Endothelial cell of umbilical vein (primary cell): ENCODE measurements at regions not wholly inside any gene's neighbourhood (a gene's known extent, or its start where the extent isn't known, plus 50 kb on each side); places are given as distances from the start of the nearest gene placed in this dataset.
"Not testable (repeated sequence)": the region's sequence is repeated elsewhere in the genome, so short reads cannot be mapped to it uniquely, and the experiment has no call there.

Experiments
- BruUV-seq: library from RNA; stranded (reverse); fragments of 400-500 nt; replicated peaks from 2 replicates; lab custom pipeline; 2021; lab: Mats Ljungman, UMichigan
- CTCF ChIA-PET: fragments of 300-600, 350-600 bp; sonication (Branson Sonifier 250); formaldehyde crosslinking; loops from one replicate; lab custom pipeline; 2021; ENCODE audit warnings: antibody characterized with exemption, inconsistent platforms; lab: Charles Lee
- POLR2A ChIA-PET: fragments of 300-600, 350-600 bp; sonication (Branson Sonifier 250); formaldehyde crosslinking; loops from one replicate; lab custom pipeline; 2021; ENCODE audit warnings: antibody characterized with exemption, inconsistent platforms; lab: Charles Lee
- DNase-seq: peaks from one replicate; pipeline ENCODE4 v3.0.0-alpha.2; 2011; ENCODE audit warnings: low read depth, low spot score
- FAIRE-seq: peaks from 2 replicates; lab custom pipeline; 2011; peaks lifted over from hg19 to GRCh38; lab: Jason Lieb, UNC
- H2AFZ ChIP-seq: 2 replicates; pipeline ENCODE4 v1.6.0; 2012; ENCODE audit warnings: low read depth, low read length, control low read depth, inconsistent platforms
- H3K27ac ChIP-seq: 2 replicates; pipeline ENCODE4 v1.5.1; 2011; ENCODE audit warnings: low read depth, mild to moderate bottlenecking, control low read depth, low read length, moderate library complexity; ENCODE audit not compliant: insufficient read depth
- H3K27me3 ChIP-seq, 2 experiments: 2 replicates each; pipeline versions ENCODE4 v1.6.0 to v1.6.1; 2011; ENCODE audit warnings: low read length in 2 of 2, mixed read lengths in 1 of 2; ENCODE audit not compliant: control insufficient read depth in 2 of 2, insufficient read depth in 2 of 2
- H3K36me3 ChIP-seq, 2 experiments: 2 replicates in 1 of 2; 3 replicates in 1 of 2; pipeline ENCODE4 v1.5.1; 2011; ENCODE audit warnings: low read length in 2 of 2, mild to moderate bottlenecking in 1 of 2, moderate library complexity in 1 of 2; ENCODE audit not compliant: control insufficient read depth in 2 of 2, insufficient read depth in 2 of 2; ENCODE audit errors: extremely low read depth in 1 of 2
- H3K4me1 ChIP-seq: 3 replicates; pipeline ENCODE4 v1.5.1; 2011; ENCODE audit warnings: mild to moderate bottlenecking, low read length; ENCODE audit not compliant: control insufficient read depth, insufficient read depth; ENCODE audit errors: extremely low read depth
- H3K4me2 ChIP-seq: 2 replicates; pipeline ENCODE4 v1.6.1; 2011; ENCODE audit warnings: low read length, control low read depth, mixed read lengths; ENCODE audit not compliant: insufficient read depth
- H3K4me3 ChIP-seq, 3 experiments: fragments of 200-600 bp in 1 of 3; sonication (generic), shearing (Covaris generic) in 1 of 3; replicated peaks in 1 of 3; 2 replicates each; pipeline ENCODE4 v1.5.1; 2011 to 2016; ENCODE audit warnings: control low read depth in 3 of 3, low read length in 3 of 3, mild to moderate bottlenecking in 2 of 3, inconsistent platforms in 1 of 3, low read depth in 1 of 3, moderate library complexity in 1 of 3; ENCODE audit not compliant: insufficient read depth in 1 of 3
- H3K79me2 ChIP-seq: 2 replicates; pipeline ENCODE4 v1.6.0; 2012; ENCODE audit warnings: low read length, inconsistent platforms; ENCODE audit not compliant: control insufficient read depth, insufficient read depth
- H3K9ac ChIP-seq: replicated peaks from 2 replicates; pipeline ENCODE3; 2011; ENCODE audit warnings: low read length, control low read depth; ENCODE audit not compliant: insufficient read depth; ENCODE audit errors: extremely low read depth
- H3K9me1 ChIP-seq: replicated peaks from 3 replicates; pipeline ENCODE4 v1.6.0; 2011; ENCODE audit warnings: mild to moderate bottlenecking, low read length; ENCODE audit not compliant: control insufficient read depth, insufficient read depth; ENCODE audit errors: extremely low read depth
- H3K9me3 ChIP-seq: replicated peaks from 2 replicates; pipeline ENCODE4 v1.5.1; 2012; ENCODE audit warnings: low read length, inconsistent platforms; ENCODE audit not compliant: control insufficient read depth, insufficient read depth
- H4K20me1 ChIP-seq: replicated peaks from 2 replicates; pipeline ENCODE3; 2011; ENCODE audit warnings: mild to moderate bottlenecking, low read length; ENCODE audit not compliant: control insufficient read depth, insufficient read depth; ENCODE audit errors: extremely low read depth
- EZH2 ChIP-seq: IDR thresholded peaks from 2 replicates; pipeline ENCODE4 v1.6.1; 2012; ENCODE audit warnings: borderline replicate concordance, low read depth, mild to moderate bottlenecking, moderate library complexity, low read length, inconsistent platforms; ENCODE audit not compliant: severe bottlenecking
- FOS ChIP-seq: IDR thresholded peaks from 2 replicates; pipeline ENCODE4 v1.6.1; 2011; ENCODE audit warnings: mild to moderate bottlenecking, low read length, moderate library complexity, borderline replicate concordance; ENCODE audit not compliant: insufficient read depth
- GATA2 ChIP-seq: IDR thresholded peaks from 2 replicates; pipeline ENCODE4 v1.7.0; 2011; ENCODE audit warnings: low read depth, mild to moderate bottlenecking, moderate library complexity, mixed read lengths, low read length; ENCODE audit not compliant: insufficient read length, insufficient read depth
- JUN ChIP-seq: IDR thresholded peaks from 2 replicates; pipeline ENCODE4 v1.6.1; 2011; ENCODE audit warnings: borderline replicate concordance, low read depth; ENCODE audit not compliant: insufficient read length, insufficient read depth
- MYC ChIP-seq: IDR thresholded peaks from one replicate; pipeline ENCODE4 v1.6.1; 2011; ENCODE audit warnings: mild to moderate bottlenecking, low read depth, low read length
- POLR2A ChIP-seq: IDR thresholded peaks from 2 replicates; pipeline ENCODE4 v1.6.1; 2012; ENCODE audit warnings: low read depth, mild to moderate bottlenecking, control low read depth, low read length
- POLR2AphosphoS5 ChIP-seq: IDR thresholded peaks from 2 replicates; pipeline ENCODE4 v1.6.1; 2012; ENCODE audit warnings: low read depth, mild to moderate bottlenecking, control low read depth, low read length, moderate library complexity; ENCODE audit not compliant: insufficient read depth
- dilution Hi-C: fragments of 300-500 bp; cut with MboI; formaldehyde crosslinking; loops from one replicate; pipeline ENCODE4 v1.15.0; 2019; ENCODE audit warnings: low sequenced_read_pairs; ENCODE audit not compliant: extremely low pct_ligation_motif_present
- intact Hi-C: fragments of 100-400 bp; cut with micrococcal nuclease; formaldehyde crosslinking; loops from one replicate; pipeline ENCODE4 v1.10.0; 2022
- TF ChIP-seq, protein P1 (sequence below), 2 donors: IDR thresholded peaks; 1 replicate in 1 of 2; 2 replicates in 1 of 2; pipeline ENCODE4 v1.5.1; 2011; ENCODE audit warnings: low read length in 2 of 2, mild to moderate bottlenecking in 2 of 2, moderate library complexity in 2 of 2, control low read depth in 1 of 2, inconsistent platforms in 1 of 2, low read depth in 1 of 2; ENCODE audit not compliant: insufficient read depth in 1 of 2; ENCODE audit errors: extremely low read depth in 1 of 2
- TF ChIP-seq, protein P2 (sequence below): IDR thresholded peaks from 2 replicates; pipeline ENCODE4 v1.6.1; 2011; ENCODE audit not compliant: insufficient read depth, insufficient read length

GRCh38 chr2:41207578-41207977 is 755.7 kb upstream of the SLC8A1 start:
- intact Hi-C loops, result no loop called here
- H3K36me3 ChIP-seq, result no peaks in the 10 kb centered on the region
- H3K27ac ChIP-seq, result no peak overlapping the region
- no peaks in the 10 kb centered on the region for H3K27me3 ChIP-seq
- no peak for TF ChIP-seq JUN
- TF ChIP-seq, protein P1, sequence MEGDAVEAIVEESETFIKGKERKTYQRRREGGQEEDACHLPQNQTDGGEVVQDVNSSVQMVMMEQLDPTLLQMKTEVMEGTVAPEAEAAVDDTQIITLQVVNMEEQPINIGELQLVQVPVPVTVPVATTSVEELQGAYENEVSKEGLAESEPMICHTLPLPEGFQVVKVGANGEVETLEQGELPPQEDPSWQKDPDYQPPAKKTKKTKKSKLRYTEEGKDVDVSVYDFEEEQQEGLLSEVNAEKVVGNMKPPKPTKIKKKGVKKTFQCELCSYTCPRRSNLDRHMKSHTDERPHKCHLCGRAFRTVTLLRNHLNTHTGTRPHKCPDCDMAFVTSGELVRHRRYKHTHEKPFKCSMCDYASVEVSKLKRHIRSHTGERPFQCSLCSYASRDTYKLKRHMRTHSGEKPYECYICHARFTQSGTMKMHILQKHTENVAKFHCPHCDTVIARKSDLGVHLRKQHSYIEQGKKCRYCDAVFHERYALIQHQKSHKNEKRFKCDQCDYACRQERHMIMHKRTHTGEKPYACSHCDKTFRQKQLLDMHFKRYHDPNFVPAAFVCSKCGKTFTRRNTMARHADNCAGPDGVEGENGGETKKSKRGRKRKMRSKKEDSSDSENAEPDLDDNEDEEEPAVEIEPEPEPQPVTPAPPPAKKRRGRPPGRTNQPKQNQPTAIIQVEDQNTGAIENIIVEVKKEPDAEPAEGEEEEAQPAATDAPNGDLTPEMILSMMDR (IDR thresholded peaks at IDR 0.05; ENCODE audit: extremely low read depth in 1 of 2, insufficient read depth in 1 of 2, low read depth in 1 of 2, low read length in 2 of 2), result no peak
- TF ChIP-seq MYC, result no peak
- no peak for TF ChIP-seq GATA2
- no peak for TF ChIP-seq POLR2AphosphoS5
- no peak for TF ChIP-seq FOS
- TF ChIP-seq EZH2, result no peak
- TF ChIP-seq, protein P2, sequence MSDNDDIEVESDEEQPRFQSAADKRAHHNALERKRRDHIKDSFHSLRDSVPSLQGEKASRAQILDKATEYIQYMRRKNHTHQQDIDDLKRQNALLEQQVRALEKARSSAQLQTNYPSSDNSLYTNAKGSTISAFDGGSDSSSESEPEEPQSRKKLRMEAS, result no peak
- TF ChIP-seq POLR2A, result no peak
- H2AFZ ChIP-seq, result no peak overlapping the region
- no peaks in the 10 kb centered on the region for H4K20me1 ChIP-seq
- no peak overlapping the region for H3K4me3 ChIP-seq
- H3K4me2 ChIP-seq, result no peak overlapping the region
- FAIRE-seq (no peak), DNase-seq (no peak)
- ChIA-PET CTCF (no interaction called here), POLR2A (no interaction called here)
- no TSS peak for BruUV-seq
- no peaks in the 10 kb centered on the region for H3K79me2 ChIP-seq
- H3K4me1 ChIP-seq, result no peaks in the 10 kb centered on the region
- H3K9ac ChIP-seq, result no peak overlapping the region
- no peaks in the 10 kb centered on the region for H3K9me3 ChIP-seq
- dilution Hi-C loops, result no loop called here
- H3K9me1 ChIP-seq, result no peaks in the 10 kb centered on the region

DNA sequence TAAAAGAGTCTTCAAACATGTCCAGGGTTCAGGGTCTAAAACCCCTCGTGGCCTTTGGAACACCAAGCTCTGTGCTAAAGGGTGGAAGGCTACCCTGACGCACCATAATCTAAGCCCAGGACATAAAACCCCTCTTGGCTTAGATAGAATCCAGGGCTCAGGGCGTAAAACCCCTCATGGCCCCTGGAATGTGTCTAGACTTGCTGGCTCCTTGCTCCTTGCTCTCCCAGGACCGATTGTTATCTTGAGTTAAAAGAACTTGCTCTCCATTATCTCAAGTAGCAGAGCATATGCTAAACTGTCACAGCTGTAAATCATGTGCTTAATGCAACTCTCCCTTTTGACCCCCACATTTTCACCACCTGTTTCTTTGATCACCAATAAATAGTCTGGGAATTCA is 758.1 kb upstream of the SLC8A1 start:
- DNase-seq, CTCF ChIA-PET, BruUV-seq, POLR2A ChIA-PET, FAIRE-seq, H3K9ac ChIP-seq, H3K27me3 ChIP-seq, H3K79me2 ChIP-seq, H3K4me1 ChIP-seq, intact Hi-C loops, H3K27ac ChIP-seq, H3K9me1 ChIP-seq, H3K36me3 ChIP-seq, H3K4me2 ChIP-seq, H3K4me3 ChIP-seq, H2AFZ ChIP-seq, dilution Hi-C loops, H4K20me1 ChIP-seq, H3K9me3 ChIP-seq: not testable (repeated sequence)
